SK-N-SH (cell line): ENCODE measurements at regions not wholly inside any gene's neighbourhood (a gene's known extent, or its start where the extent isn't known, plus 50 kb on each side); places are given as distances from the start of the nearest gene placed in this dataset.

Experiments
- CTCF ChIA-PET: fragments of 300-600, 350-600 bp; formaldehyde crosslinking; extraction: SDS; loops from one replicate; lab custom pipeline; 2021; lab: Yijun Ruan, JAX
- POLR2A ChIA-PET: fragments of 350-600 bp; sonication (Branson Sonifier 250); formaldehyde crosslinking; extraction: SDS; loops from one replicate; lab custom pipeline; 2020; ENCODE audit warnings: antibody characterized with exemption, inconsistent platforms; lab: Yijun Ruan, JAX
- DNase-seq: peaks from one replicate; pipeline ENCODE4 v3.0.0; 2012
- H2AFZ ChIP-seq: fragments of 200-600 bp; sonication (generic); 2 replicates; pipeline ENCODE4 v1.8.1; 2016; ENCODE audit warnings: antibody characterized with exemption, mild to moderate bottlenecking, low read depth
- H3F3A ChIP-seq: fragments of 200-600 bp; sonication (generic); replicated peaks from 2 replicates; pipeline ENCODE3; 2016; ENCODE audit warnings: antibody characterized with exemption, mild to moderate bottlenecking; ENCODE audit not compliant: insufficient read depth
- H3K27ac ChIP-seq, 2 experiments: fragments of 200-500 bp in 1 of 2; fragments of 200-600 bp in 1 of 2; sonication (Bioruptor generic) in 1 of 2; sonication (generic), shearing (Covaris generic) in 1 of 2; 2 replicates each; pipeline versions ENCODE4 v1.5.1 to v1.6.1; 2014 to 2016; ENCODE audit warnings: low read depth in 2 of 2, inconsistent platforms in 1 of 2, low read length in 1 of 2, mild to moderate bottlenecking in 1 of 2, mixed read lengths in 1 of 2
- H3K27me3 ChIP-seq: fragments of 200-600 bp; sonication (generic), shearing (Covaris generic); 2 replicates; pipeline ENCODE4 v1.6.1; 2016; ENCODE audit warnings: mixed run types; ENCODE audit not compliant: insufficient read depth
- H3K36me3 ChIP-seq, 2 experiments: fragments of 200-500 bp in 1 of 2; fragments of 200-600 bp in 1 of 2; sonication (Bioruptor generic) in 1 of 2; sonication (generic) in 1 of 2; replicated peaks in 1 of 2; 2 replicates each; pipeline versions ENCODE3 to v1.5.1; 2014 to 2016; ENCODE audit warnings: low read length in 1 of 2, mild to moderate bottlenecking in 1 of 2; ENCODE audit not compliant: insufficient read depth in 2 of 2, control insufficient read depth in 1 of 2
- H3K4me1 ChIP-seq, 2 experiments: fragments of 200-500 bp in 1 of 2; fragments of 200-600 bp in 1 of 2; sonication (Bioruptor generic) in 1 of 2; sonication (generic), shearing (Covaris generic) in 1 of 2; 2 replicates each; pipeline versions ENCODE4 v1.5.1 to v1.6.1; 2014 to 2016; ENCODE audit warnings: low read depth in 1 of 2, low read length in 1 of 2, mixed run types in 1 of 2; ENCODE audit not compliant: insufficient read depth in 2 of 2, control insufficient read depth in 1 of 2
- H3K4me2 ChIP-seq: fragments of 200-600 bp; sonication (generic), shearing (Covaris generic); 2 replicates; pipeline ENCODE4 v1.6.1; 2017; ENCODE audit warnings: mixed run types
- H3K4me3 ChIP-seq, 2 experiments: fragments of 200-500 bp in 1 of 2; fragments of 200-600 bp in 1 of 2; sonication (Bioruptor generic) in 1 of 2; sonication (generic), shearing (Covaris generic) in 1 of 2; 2 replicates each; pipeline versions ENCODE4 v1.5.1 to v1.8.1; 2014 to 2016; ENCODE audit warnings: low read depth in 2 of 2, inconsistent platforms in 1 of 2, low read length in 1 of 2, mild to moderate bottlenecking in 1 of 2, mixed read lengths in 1 of 2, moderate library complexity in 1 of 2
- H3K79me2 ChIP-seq: fragments of 200-600 bp; sonication (generic); 2 replicates; pipeline ENCODE4 v1.8.1; 2017; ENCODE audit warnings: mild to moderate bottlenecking; ENCODE audit not compliant: insufficient read depth
- H3K9ac ChIP-seq: fragments of 200-600 bp; sonication (generic); 2 replicates; pipeline ENCODE4 v1.6.1; 2017; ENCODE audit warnings: mixed run types
- H3K9me2 ChIP-seq: fragments of 200-600 bp; sonication (generic); 2 replicates; pipeline ENCODE4 v1.6.1; 2017; ENCODE audit warnings: mixed run types
- H3K9me3 ChIP-seq: fragments of 200-600 bp; sonication (generic); 2 replicates; pipeline ENCODE4 v1.6.1; 2017; ENCODE audit warnings: mixed run types, mild to moderate bottlenecking, moderate library complexity
- H4K20me1 ChIP-seq: fragments of 200-600 bp; sonication (generic); 2 replicates; pipeline ENCODE4 v1.6.1; 2017; ENCODE audit warnings: mild to moderate bottlenecking, mixed run types; ENCODE audit not compliant: insufficient read depth
- EP300 ChIP-seq, 2 experiments: IDR thresholded peaks; 2 replicates each; pipeline versions ENCODE4 v1.4.0 to v1.6.1; 2012; ENCODE audit warnings: borderline replicate concordance in 1 of 2, low read depth in 1 of 2, low read length in 1 of 2
- EZH2phosphoT487 ChIP-seq: fragments of 200-600 bp; sonication (generic); IDR thresholded peaks from 2 replicates; pipeline ENCODE4 v1.6.1; 2017; ENCODE audit warnings: low read depth, mixed run types, mild to moderate bottlenecking, antibody characterized with exemption, moderate library complexity, borderline replicate concordance
- FOSL2 ChIP-seq: IDR thresholded peaks from 2 replicates; pipeline ENCODE4 v1.4.0; 2012; ENCODE audit warnings: low read depth, mild to moderate bottlenecking, moderate library complexity, borderline replicate concordance
- FOXJ3 ChIP-seq: sonication (generic); formaldehyde crosslinking; IDR thresholded peaks from 2 replicates; pipeline ENCODE4 v1.5.1; 2020; ENCODE audit warnings: mild to moderate bottlenecking, missing genetic modification reagents
- GABPA ChIP-seq: IDR thresholded peaks from 2 replicates; pipeline ENCODE4 v1.4.0; 2012; ENCODE audit warnings: low read depth, mild to moderate bottlenecking
- MAX ChIP-seq: IDR thresholded peaks from 2 replicates; pipeline ENCODE4 v1.4.0; 2012; ENCODE audit warnings: low read depth
- NRF1 ChIP-seq: IDR thresholded peaks from 2 replicates; pipeline ENCODE4 v1.6.1; 2012; ENCODE audit warnings: low read depth, mild to moderate bottlenecking, low read length
- PBX3 ChIP-seq: IDR thresholded peaks from 2 replicates; pipeline ENCODE4; 2012
- RAD21 ChIP-seq: IDR thresholded peaks from 2 replicates; pipeline ENCODE4 v1.6.1; 2012; ENCODE audit warnings: mild to moderate bottlenecking, low read length
- RCOR1 ChIP-seq: fragments of 150-350 bp; IDR thresholded peaks from 2 replicates; pipeline ENCODE4 v1.6.1; 2017; ENCODE audit warnings: antibody characterized with exemption, low read length
- SIN3A ChIP-seq: IDR thresholded peaks from 2 replicates; pipeline ENCODE4 v1.6.1; 2012; ENCODE audit warnings: low read depth, mild to moderate bottlenecking, low read length, moderate library complexity, borderline replicate concordance
- SMC3 ChIP-seq: IDR thresholded peaks from 2 replicates; pipeline ENCODE4 v1.6.1; 2012; ENCODE audit warnings: low read depth, low read length, improper control_type of control experiment
- TAF1 ChIP-seq: IDR thresholded peaks from 2 replicates; pipeline ENCODE4 v1.6.1; 2012; ENCODE audit warnings: low read depth, mild to moderate bottlenecking, low read length, moderate library complexity, borderline replicate concordance
- TCF12 ChIP-seq: IDR thresholded peaks from 2 replicates; pipeline ENCODE4 v1.4.0; 2012
- ZBTB33 ChIP-seq: IDR thresholded peaks from 2 replicates; pipeline ENCODE4 v1.4.0; 2012; ENCODE audit warnings: low read depth, borderline replicate concordance
- WGBS: methylation state at CpG from one replicate; pipeline ENCODE4 v1.1.6; 2017; ENCODE audit warnings: low lambda C conversion rate; 5-methylcytosine and 5-hydroxymethylcytosine counted together

GRCh38 chr5:2131196-2131595 is 248.5 kb upstream of the IRX4 start (continued):
- no peak for TF ChIP-seq EZH2phosphoT487
- TF ChIP-seq FOXJ3 (CRISPR knock-in tag), result no peak

- Histone ChIP-seq H4K20me1 (no peaks in the 10 kb centered on the region), H3K79me2 (no peaks in the 10 kb centered on the region), H3K27me3 (peaks cover 83% of the 10 kb centered on the region), H3K4me2 (no peak overlapping the region), H3K9ac (no peak overlapping the region), H3K4me1 (no peaks in the 10 kb centered on the region), H3F3A (no peaks in the 10 kb centered on the region), H2AFZ (no peak overlapping the region), H3K9me2 (no peaks in the 10 kb centered on the region), H3K4me3 (no peak overlapping the region), H3K27ac (no peak overlapping the region), H3K9me3 (no peaks in the 10 kb centered on the region), H3K36me3 (no peaks in the 10 kb centered on the region)
- ChIA-PET CTCF (no interaction called here), POLR2A (no interaction called here)
- 4% methylated on average over 6 of the region's 7 CpGs for WGBS
- TF ChIP-seq EZH2phosphoT487 (no peak), EP300 (IDR thresholded peaks at IDR 0.05; ENCODE audit: borderline replicate concordance in 1 of 2, low read depth in 1 of 2, low read length in 1 of 2) (no peak), PBX3 (no peak), TAF1 (no peak), FOXJ3 (CRISPR knock-in tag) (no peak), FOSL2 (no peak), RAD21 (no peak), MAX (no peak)
- DNase-seq, result no peak
Measured at GRCh38 chr5:2130361-2130760, 247.6 kb upstream of the IRX4 start.

GRCh38 chr5:2129568-2130272 is 247.0 kb upstream of the IRX4 start:
- Histone ChIP-seq H3K9me3 (no peaks in the 10 kb centered on the region), H3K4me3 (no peak overlapping the region), H3K4me1 (no peaks in the 10 kb centered on the region), H3K27ac (no peak overlapping the region), H3K27me3 (peaks cover 78% of the 10 kb centered on the region), H2AFZ (0 out of 2 replicates have a peak overlapping the region, but pooled peaks have one; percentile 11), H3K36me3 (no peaks in the 10 kb centered on the region), H4K20me1 (no peaks in the 10 kb centered on the region), H3K9ac (no peak overlapping the region), H3K4me2 (no peak overlapping the region), H3F3A (no peaks in the 10 kb centered on the region), H3K79me2 (no peaks in the 10 kb centered on the region), H3K9me2 (no peaks in the 10 kb centered on the region)
- 13% methylated on average over 21 of the region's 21 CpGs for WGBS
- CTCF ChIA-PET, result no interaction called here
- TF ChIP-seq SIN3A (no peak), SMC3 (no peak), RCOR1 (no peak), EP300 (IDR thresholded peaks at IDR 0.05; ENCODE audit: borderline replicate concordance in 1 of 2, low read depth in 1 of 2, low read length in 1 of 2) (no peak), GABPA (no peak), TCF12 (no peak), NRF1 (no peak), ZBTB33 (no peak)
- DNase-seq, result no peak
- POLR2A ChIA-PET, result no interaction called here
